HepG2 (cell line): ENCODE measurements at regions not wholly inside any gene's neighbourhood (a gene's known extent, or its start where the extent isn't known, plus 50 kb on each side); places are given as distances from the start of the nearest gene placed in this dataset.

Experiments used
- ARID2 ChIP-seq: sonication (generic); formaldehyde crosslinking; IDR thresholded peaks from 2 replicates; pipeline ENCODE4 v1.8.1; 2022; ENCODE audit warnings: mild to moderate bottlenecking, missing genetic modification reagents, borderline replicate concordance
- BCL6 ChIP-seq: IDR thresholded peaks from 2 replicates; pipeline ENCODE4 v1.6.1; 2016; ENCODE audit warnings: missing genetic modification reagents, missing compliant biosample characterization
- ERF ChIP-seq: IDR thresholded peaks from 2 replicates; pipeline ENCODE4 v1.6.1; 2018; ENCODE audit warnings: missing biosample characterization, missing genetic modification reagents
- FOXJ3 ChIP-seq: sonication (generic); formaldehyde crosslinking; IDR thresholded peaks from 2 replicates; pipeline ENCODE4 v1.4.0; 2020; ENCODE audit warnings: missing genetic modification reagents, mild to moderate bottlenecking, borderline replicate concordance
- NFE2 ChIP-seq: sonication (generic); formaldehyde crosslinking; IDR thresholded peaks from 2 replicates; pipeline ENCODE4 v1.4.0; 2020; ENCODE audit warnings: missing genetic modification reagents
- PHF5A ChIP-seq: IDR thresholded peaks from one replicate; pipeline ENCODE4 v1.6.1; 2018; ENCODE audit warnings: low read depth, missing genetic modification reagents; ENCODE audit not compliant: unreplicated experiment
- RNF2 ChIP-seq: fragments of 450-650 bp; conservative IDR thresholded peaks from 2 replicates; pipeline ENCODE4 v1.6.1; 2016; ENCODE audit warnings: low read depth
- SRSF4 ChIP-seq: fragments of 200-400 bp; formaldehyde crosslinking; IDR thresholded peaks from one replicate; pipeline ENCODE4 v1.6.1; 2018; ENCODE audit warnings: mild to moderate bottlenecking, low read depth, low read length, moderate library complexity; ENCODE audit not compliant: poor library complexity, severe bottlenecking
- ZFP41 ChIP-seq: sonication (generic); formaldehyde crosslinking; IDR thresholded peaks from 2 replicates; pipeline ENCODE4 v1.4.0; 2020; ENCODE audit warnings: mild to moderate bottlenecking, missing genetic modification reagents, borderline replicate concordance
- ZNF292 ChIP-seq: sonication (generic); formaldehyde crosslinking; IDR thresholded peaks from 2 replicates; pipeline ENCODE4 v1.8.1; 2022; ENCODE audit warnings: mild to moderate bottlenecking, low read depth, missing genetic modification reagents, borderline replicate concordance
- ZNF441 ChIP-seq: sonication (generic); formaldehyde crosslinking; IDR thresholded peaks from 2 replicates; pipeline ENCODE4 v1.7.0; 2021; ENCODE audit warnings: missing genetic modification reagents, borderline replicate concordance
- ZNF577 ChIP-seq: sonication (generic); formaldehyde crosslinking; IDR thresholded peaks from 2 replicates; pipeline ENCODE4 v1.4.0; 2020; ENCODE audit warnings: mild to moderate bottlenecking, low read depth, missing genetic modification reagents, borderline replicate concordance
- TF ChIP-seq, protein P1 (sequence below): sonication (generic); formaldehyde crosslinking; IDR thresholded peaks from 2 replicates; pipeline ENCODE4 v1.9.0; 2022; ENCODE audit warnings: low read depth, missing genetic modification reagents
- TF ChIP-seq, protein P2 (sequence below): sonication (generic); formaldehyde crosslinking; IDR thresholded peaks from 2 replicates; pipeline ENCODE4 v1.4.0; 2020; ENCODE audit warnings: missing genetic modification reagents, borderline replicate concordance
- TF ChIP-seq, protein P3 (sequence below): sonication (generic); formaldehyde crosslinking; IDR thresholded peaks from 2 replicates; pipeline ENCODE4 v1.5.0; 2020; ENCODE audit warnings: missing genetic modification reagents, mild to moderate bottlenecking, borderline replicate concordance
- TF ChIP-seq, protein P4 (sequence below): sonication (generic); formaldehyde crosslinking; IDR thresholded peaks from 2 replicates; pipeline ENCODE4 v1.4.0; 2020; ENCODE audit warnings: missing genetic modification reagents
- TF ChIP-seq, protein P5 (sequence below): sonication (generic); formaldehyde crosslinking; IDR thresholded peaks from 2 replicates; pipeline ENCODE4 v1.9.0; 2021; ENCODE audit warnings: missing genetic modification reagents, mild to moderate bottlenecking, borderline replicate concordance
- TF ChIP-seq, protein P6 (sequence below): sonication (generic); formaldehyde crosslinking; IDR thresholded peaks from 2 replicates; pipeline ENCODE4 v1.8.0; 2022; ENCODE audit warnings: missing genetic modification reagents, mild to moderate bottlenecking, moderate library complexity, borderline replicate concordance

DNA sequence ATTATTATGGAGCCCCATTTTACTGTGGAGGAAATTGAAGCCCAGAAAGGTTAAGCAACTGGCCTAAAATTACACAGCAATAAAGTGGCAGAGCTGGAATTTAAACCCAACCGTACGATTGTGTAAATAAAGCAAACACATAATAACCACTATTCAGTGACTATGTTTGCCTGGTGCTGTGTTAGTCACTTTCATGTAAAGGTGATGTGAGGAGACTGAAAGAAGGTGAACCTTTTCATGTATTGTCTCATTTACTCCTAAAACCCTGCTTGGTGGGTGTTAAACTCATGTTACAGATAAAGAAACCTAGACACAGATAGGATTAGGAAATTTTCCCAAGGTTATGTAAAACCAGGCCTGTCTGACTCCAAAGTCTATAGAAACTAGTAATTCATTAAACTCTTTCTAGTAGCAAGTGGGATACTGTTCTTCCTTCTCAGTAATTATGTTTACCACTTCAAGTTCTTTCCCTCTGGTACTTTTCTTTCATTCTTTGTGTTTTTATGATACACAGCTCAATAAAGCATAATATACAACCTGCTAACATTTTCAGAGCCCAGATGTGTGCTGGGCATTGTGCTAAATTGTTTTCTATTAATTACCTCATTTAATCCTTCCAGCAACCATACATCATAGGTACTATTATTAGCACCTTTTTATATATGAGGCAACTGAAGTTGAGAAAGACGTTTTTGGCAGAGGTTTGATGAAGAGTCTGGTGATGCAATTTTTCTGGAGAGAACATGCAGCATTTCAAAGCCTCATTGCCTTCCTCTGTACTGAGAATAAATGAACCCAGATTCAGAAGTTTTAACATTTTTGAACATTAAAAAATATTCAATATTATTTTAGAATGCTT lies 202.7 kb downstream of the SPRY1 start (continued):
- TF ChIP-seq, protein P1, sequence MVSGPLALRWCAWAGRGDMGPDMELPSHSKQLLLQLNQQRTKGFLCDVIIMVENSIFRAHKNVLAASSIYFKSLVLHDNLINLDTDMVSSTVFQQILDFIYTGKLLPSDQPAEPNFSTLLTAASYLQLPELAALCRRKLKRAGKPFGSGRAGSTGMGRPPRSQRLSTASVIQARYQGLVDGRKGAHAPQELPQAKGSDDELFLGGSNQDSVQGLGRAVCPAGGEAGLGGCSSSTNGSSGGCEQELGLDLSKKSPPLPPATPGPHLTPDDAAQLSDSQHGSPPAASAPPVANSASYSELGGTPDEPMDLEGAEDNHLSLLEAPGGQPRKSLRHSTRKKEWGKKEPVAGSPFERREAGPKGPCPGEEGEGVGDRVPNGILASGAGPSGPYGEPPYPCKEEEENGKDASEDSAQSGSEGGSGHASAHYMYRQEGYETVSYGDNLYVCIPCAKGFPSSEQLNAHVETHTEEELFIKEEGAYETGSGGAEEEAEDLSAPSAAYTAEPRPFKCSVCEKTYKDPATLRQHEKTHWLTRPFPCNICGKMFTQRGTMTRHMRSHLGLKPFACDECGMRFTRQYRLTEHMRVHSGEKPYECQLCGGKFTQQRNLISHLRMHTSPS = no peak
- no peak for TF ChIP-seq ZNF577
- TF ChIP-seq NFE2 = no peak
- TF ChIP-seq FOXJ3 (CRISPR knock-in tag) = peak; percentile 55
- TF ChIP-seq ZNF441 = no peak
- TF ChIP-seq ARID2 (CRISPR knock-in tag) = no peak
- TF ChIP-seq ERF = no peak
- TF ChIP-seq, protein P2, sequence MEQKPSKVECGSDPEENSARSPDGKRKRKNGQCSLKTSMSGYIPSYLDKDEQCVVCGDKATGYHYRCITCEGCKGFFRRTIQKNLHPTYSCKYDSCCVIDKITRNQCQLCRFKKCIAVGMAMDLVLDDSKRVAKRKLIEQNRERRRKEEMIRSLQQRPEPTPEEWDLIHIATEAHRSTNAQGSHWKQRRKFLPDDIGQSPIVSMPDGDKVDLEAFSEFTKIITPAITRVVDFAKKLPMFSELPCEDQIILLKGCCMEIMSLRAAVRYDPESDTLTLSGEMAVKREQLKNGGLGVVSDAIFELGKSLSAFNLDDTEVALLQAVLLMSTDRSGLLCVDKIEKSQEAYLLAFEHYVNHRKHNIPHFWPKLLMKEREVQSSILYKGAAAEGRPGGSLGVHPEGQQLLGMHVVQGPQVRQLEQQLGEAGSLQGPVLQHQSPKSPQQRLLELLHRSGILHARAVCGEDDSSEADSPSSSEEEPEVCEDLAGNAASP (CRISPR knock-in tag) = peak; percentile 98
- TF ChIP-seq, protein P3, sequence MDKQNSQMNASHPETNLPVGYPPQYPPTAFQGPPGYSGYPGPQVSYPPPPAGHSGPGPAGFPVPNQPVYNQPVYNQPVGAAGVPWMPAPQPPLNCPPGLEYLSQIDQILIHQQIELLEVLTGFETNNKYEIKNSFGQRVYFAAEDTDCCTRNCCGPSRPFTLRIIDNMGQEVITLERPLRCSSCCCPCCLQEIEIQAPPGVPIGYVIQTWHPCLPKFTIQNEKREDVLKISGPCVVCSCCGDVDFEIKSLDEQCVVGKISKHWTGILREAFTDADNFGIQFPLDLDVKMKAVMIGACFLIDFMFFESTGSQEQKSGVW (CRISPR knock-in tag) = no peak
- TF ChIP-seq, protein P4, sequence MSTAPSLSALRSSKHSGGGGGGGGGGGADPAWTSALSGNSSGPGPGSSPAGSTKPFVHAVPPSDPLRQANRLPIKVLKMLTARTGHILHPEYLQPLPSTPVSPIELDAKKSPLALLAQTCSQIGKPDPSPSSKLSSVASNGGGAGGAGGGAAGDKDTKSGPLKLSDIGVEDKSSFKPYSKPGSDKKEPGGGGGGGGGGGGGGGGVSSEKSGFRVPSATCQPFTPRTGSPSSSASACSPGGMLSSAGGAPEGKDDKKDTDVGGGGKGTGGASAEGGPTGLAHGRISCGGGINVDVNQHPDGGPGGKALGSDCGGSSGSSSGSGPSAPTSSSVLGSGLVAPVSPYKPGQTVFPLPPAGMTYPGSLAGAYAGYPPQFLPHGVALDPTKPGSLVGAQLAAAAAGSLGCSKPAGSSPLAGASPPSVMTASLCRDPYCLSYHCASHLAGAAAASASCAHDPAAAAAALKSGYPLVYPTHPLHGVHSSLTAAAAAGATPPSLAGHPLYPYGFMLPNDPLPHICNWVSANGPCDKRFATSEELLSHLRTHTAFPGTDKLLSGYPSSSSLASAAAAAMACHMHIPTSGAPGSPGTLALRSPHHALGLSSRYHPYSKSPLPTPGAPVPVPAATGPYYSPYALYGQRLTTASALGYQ = peak; percentile 92
- TF ChIP-seq, protein P5, sequence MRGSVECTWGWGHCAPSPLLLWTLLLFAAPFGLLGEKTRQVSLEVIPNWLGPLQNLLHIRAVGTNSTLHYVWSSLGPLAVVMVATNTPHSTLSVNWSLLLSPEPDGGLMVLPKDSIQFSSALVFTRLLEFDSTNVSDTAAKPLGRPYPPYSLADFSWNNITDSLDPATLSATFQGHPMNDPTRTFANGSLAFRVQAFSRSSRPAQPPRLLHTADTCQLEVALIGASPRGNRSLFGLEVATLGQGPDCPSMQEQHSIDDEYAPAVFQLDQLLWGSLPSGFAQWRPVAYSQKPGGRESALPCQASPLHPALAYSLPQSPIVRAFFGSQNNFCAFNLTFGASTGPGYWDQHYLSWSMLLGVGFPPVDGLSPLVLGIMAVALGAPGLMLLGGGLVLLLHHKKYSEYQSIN = no peak
- TF ChIP-seq ZFP41 (CRISPR knock-in tag) = no peak
- no peak for TF ChIP-seq RNF2
- no peak for TF ChIP-seq PHF5A (CRISPR knock-in tag)
- TF ChIP-seq ZNF292 (CRISPR knock-in tag) = peak; percentile 66; the same call in 1 of the 2 replicates
- TF ChIP-seq BCL6 (CRISPR knock-in tag) = peak; percentile 100
- TF ChIP-seq SRSF4 = no peak
- TF ChIP-seq, protein P6, sequence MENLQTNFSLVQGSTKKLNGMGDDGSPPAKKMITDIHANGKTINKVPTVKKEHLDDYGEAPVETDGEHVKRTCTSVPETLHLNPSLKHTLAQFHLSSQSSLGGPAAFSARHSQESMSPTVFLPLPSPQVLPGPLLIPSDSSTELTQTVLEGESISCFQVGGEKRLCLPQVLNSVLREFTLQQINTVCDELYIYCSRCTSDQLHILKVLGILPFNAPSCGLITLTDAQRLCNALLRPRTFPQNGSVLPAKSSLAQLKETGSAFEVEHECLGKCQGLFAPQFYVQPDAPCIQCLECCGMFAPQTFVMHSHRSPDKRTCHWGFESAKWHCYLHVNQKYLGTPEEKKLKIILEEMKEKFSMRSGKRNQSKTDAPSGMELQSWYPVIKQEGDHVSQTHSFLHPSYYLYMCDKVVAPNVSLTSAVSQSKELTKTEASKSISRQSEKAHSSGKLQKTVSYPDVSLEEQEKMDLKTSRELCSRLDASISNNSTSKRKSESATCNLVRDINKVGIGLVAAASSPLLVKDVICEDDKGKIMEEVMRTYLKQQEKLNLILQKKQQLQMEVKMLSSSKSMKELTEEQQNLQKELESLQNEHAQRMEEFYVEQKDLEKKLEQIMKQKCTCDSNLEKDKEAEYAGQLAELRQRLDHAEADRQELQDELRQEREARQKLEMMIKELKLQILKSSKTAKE = peak; percentile 93
